Stimulated activated CD8-positive, alpha-beta memory T cell treated with anti-CD3 and anti-CD28 coated beads, Interleukin-7, amount 100 ng/mL, for 4 hours (primary cell): ENCODE measurements at regions not wholly inside any gene's neighbourhood (a gene's known extent, or its start where the extent isn't known, plus 50 kb on each side); places are given as distances from the start of the nearest gene placed in this dataset.
"Not testable (repeated sequence)": the region's sequence is repeated elsewhere in the genome, so short reads cannot be mapped to it uniquely, and the experiment has no call there.

Experiments used
- DNase-seq, 2 donors: peaks; one replicate each; pipeline ENCODE4 v3.0.0-alpha.2; 2020; ENCODE audit warnings: low read depth in 2 of 2

DNA sequence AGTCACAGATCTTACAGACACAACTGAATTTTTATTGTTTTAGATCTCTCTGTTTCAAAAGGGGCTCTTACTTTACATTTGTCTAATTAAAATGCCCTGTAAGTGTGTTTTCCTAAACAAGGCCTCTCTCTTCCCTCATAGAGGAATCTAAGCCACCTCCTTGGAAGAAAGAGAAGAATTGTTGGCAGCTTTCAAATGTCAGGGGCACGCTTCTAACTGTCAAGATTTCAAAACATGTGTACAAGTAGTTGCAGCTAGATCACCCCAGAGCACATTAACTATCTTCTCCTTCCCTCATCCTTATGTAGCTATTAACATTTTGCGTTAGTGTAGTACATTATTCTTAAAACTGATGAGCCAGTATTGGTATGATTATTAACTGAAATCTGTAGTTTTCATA lies 266.5 kb upstream of the BOD1L1 start:
- DNase-seq: no peak

DNA sequence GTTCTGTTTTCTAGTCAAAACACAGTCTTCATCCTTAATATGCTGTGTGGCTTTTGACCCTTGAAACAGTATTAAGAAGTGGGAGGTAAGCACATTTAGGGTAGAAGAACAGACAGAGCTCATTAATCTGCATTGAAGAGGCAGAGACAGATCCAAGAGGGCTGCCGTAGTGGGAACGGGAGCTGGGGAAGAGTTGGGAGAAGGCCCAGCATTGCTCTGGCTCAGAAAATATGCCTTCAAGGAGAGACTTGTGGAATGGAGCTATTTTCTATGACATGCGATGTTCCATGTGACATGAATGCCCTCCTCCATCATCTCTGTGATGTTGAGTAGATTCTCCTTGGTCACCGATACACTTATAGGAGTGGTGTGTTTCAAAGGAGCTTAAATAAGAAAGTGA lies 273.3 kb upstream of the BOD1L1 start:
- DNase-seq: no peak

- no peak for DNase-seq
These were observed 274.6 kb upstream of the BOD1L1 start for GRCh38 chr4:13902146-13902545.

DNA sequence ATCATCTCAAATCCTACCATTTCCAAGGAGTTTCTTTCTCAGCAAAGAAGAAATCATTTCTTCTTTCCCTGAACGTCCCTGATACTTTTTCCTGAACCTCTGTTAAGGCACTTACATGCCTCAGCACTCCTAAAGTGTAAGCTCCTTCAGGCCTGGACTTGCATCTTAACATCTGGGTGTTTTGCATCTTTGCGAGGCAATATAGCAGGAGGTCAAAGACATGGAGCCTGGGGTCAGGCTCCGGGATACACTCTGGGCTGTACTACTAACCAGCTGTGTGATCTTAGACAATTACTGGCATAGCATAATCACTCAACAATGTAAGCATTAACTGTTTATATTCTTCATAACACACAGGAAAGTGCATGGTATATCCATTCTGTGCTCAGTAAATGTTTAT lies 275.5 kb upstream of the BOD1L1 start:
- no peak for DNase-seq

DNA sequence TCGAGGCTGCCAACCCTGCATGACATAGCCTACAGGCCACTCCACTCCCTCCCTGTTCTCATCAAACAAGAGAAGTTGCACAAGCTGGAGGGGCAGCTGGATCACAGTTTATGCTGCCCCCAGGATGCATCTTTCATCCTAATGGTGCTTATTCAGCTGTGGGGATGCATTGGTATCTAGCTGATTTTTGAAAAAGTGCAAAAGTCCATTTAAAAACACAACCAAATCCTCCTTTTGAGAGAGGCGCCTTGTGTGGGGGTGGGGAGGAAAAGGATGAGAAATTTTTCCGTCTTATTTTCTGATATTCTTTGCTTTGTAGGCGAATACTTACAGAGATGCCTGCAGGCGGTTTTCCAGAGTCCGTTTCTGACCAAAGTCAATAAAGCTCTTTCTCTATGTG lies 276.4 kb upstream of the BOD1L1 start:
- no peak for DNase-seq

DNA sequence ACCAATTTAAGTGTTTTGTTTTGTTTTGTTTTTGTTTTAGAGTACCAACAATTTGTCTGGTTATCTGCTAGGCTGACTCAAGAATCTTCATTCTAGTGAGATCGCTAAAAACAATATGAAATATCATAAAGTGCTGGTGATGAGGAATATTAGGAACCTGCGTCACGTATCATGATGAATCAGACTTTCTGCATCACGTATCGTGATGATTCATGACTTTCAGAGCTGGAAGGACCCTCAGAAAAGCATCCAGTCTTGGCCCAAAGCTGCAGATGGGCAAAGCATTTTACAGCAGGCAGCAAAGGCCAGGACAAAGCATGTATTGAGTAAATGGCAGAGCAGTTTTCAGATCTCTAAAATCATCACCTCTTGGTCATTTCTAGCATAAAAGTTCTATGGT lies 278.0 kb upstream of the BOD1L1 start:
- no peak for DNase-seq

DNA sequence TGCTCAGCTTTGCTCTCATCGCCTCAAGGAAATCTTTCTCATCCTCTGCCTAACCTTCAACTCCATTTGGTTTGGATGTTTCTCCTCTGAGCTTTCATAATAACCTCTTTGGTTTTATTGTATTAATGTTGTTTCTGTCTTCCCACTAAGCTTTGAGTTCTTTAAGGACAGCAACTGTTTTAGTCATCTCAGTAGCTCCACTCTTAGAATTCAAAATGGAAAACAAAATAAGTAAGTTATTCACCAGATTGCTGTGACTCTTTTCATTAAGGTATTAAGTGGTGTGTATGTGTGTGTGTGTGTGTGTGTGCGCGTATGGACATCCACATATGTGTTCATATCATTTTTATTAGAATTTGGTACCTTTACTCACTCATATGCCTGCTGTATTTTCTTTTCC lies 279.2 kb upstream of the BOD1L1 start:
- no peak for DNase-seq

DNA sequence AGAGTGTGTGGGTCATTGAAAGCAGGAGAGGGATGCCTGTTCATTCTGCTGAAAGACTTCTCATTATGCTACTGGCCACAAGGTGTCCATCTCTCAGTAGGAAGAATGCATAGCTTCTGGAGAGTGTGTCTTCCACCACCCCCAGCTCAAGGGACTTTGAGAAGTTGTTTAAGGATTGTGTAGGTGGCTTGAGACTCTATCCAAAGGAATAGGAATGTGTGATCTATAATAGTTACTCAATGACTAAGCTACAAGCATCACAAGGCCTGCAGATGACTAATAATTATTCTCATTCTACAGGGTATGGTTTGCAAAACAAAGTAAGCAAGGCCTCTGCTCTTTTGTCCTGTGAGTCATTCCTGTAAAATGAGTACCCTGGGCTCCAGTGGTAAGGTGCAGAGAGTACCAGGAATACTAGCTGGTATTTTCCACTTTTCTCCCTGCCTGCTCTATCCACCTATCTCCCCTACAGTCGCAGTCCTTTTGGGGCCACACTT lies 279.8 kb upstream of the BOD1L1 start:
- no peak for DNase-seq

GRCh38 chr4:13908455-13908854 lies 280.9 kb upstream of the BOD1L1 start:
- DNase-seq: no peak

DNA sequence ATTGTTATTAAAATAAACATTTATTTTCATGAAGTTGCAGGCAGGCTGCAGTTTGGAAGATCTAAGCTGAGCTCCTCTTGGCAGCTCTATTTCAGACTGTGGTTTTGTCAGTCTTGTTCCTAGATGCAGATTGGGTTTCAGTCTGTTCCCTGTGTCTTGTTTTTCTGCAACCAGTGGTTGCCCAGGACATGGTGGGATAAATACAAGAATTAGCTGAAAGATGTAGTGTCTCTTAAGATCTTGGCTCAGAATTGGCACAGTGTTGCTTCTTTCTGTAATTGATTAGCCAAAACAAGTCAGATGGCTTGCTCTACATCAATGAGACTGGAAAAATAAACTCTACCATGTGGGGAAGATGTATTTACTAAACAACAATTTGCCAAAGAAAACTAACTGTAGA lies 283.0 kb upstream of the BOD1L1 start:
- no peak for DNase-seq

- no peak for DNase-seq
These were observed 283.7 kb upstream of the BOD1L1 start for GRCh38 chr4:13911256-13911655.

- no peak for DNase-seq
These were observed 285.0 kb upstream of the BOD1L1 start for GRCh38 chr4:13912436-13912925.

DNA sequence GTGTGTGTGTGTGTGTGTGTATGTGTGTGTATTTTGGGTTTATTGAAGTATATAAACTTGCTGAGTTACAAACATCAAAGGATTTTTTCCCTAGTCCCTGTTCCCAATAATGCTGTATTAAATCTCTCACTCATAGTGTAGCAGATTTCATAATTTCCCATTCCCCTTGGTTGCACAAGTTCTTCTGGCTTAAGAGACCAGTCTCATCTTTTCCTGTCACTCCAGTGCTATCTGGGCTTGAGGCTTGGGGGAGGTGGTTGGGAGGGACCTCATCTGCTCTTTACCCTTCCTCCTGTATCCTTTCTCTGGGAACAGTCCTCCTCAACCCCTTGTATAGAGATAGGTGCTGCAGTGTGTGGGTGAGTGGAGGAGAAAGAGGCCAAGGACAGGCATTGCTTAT lies 285.4 kb upstream of the BOD1L1 start:
- DNase-seq: no peak

- no peak for DNase-seq
These were observed 289.5 kb upstream of the BOD1L1 start for GRCh38 chr4:13917015-13917414.

DNA sequence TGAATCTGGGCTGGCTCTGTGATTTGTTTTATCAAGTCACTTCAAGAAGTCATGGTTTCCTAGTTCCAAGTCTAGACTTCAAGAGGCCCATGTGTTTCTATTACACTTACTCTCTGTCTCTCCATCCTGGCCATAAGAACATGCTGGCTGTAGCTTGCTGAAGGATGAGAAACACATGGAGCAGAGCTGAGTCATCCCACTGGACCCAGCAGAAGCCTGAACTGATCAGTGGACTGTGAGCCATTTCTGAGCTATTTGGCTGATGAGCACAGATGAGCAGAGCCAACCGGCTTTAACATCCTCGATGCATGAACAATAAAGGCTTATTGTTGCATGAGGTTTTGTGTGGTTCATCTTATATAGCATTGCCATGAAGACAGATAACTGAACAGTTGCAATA lies 290.6 kb upstream of the BOD1L1 start:
- DNase-seq: no peak

DNA sequence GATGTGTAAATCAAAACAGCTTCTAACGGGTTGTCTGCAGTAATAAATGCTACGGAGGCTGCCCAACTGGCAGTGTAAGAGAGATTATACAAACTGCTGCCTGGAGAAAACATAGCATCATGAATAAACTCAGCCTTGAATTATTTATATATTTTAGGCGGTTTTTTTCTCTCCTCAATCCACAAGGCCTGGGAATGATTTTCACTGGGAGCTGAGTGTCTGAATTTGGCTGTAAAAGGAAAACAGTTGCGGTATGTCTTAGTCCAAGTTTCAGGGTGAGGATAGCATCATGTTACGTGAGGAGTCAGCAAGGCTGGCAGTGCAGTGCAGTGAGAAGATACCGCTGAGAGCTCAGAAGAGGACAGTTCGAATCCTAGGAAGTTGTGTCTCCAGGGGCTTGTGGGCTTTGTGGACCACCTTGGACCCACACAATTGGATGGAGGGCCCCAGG lies 291.5 kb upstream of the BOD1L1 start:
- no peak for DNase-seq

GRCh38 chr4:13920111-13920875 lies 292.8 kb upstream of the BOD1L1 start:
- DNase-seq: no peak

- DNase-seq: no peak
These were observed 293.4 kb upstream of the BOD1L1 start for GRCh38 chr4:13920901-13921300.

- no peak for DNase-seq
These were observed 294.3 kb upstream of the BOD1L1 start for GRCh38 chr4:13921805-13922204.

- DNase-seq: no peak
These were observed 294.9 kb upstream of the BOD1L1 start for GRCh38 chr4:13922459-13922858.

- no peak for DNase-seq
These were observed 295.5 kb upstream of the BOD1L1 start for GRCh38 chr4:13922873-13923645.

DNA sequence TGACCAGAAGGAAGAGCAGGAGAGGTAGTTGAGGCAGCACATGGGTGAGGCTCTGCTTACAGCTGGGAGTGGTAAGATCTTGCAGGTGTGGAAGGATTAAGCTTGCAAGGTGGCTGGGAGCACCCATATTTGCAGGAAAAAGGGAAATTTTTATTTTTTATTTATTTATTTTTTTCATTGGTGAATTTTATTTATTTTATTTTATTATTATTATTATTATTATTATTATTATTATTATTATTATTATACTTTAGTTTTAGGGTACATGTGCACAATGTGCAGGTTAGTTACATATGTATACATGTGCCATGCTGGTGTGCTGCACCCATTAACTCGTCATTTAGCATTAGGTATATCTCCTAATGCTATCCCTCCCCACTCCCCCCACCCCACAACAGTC lies 297.4 kb upstream of the BOD1L1 start:
- DNase-seq: not testable (repeated sequence)

DNA sequence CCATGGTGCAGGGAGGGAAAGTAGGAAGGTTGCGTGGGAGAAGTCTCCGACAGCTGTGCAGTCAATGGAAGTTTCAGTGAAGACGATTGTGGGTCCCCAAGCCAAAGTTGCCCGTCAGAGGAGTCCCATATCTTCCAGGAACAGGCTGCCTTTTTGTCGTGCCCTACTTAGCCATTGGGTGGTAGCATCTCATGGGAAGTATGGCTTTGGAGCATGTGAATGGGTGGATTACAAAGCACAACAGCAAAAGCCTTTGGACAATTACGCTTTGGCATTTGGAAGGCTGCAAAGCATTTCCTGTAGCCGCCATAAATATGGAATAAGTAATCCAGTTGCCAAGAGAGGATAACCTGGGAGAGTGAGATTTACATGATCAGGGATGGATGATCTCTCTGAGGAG lies 300.7 kb upstream of the BOD1L1 start:
- no peak for DNase-seq
